CD4-positive, alpha-beta memory T cell (primary cell): ENCODE measurements at regions not wholly inside any gene's neighbourhood (a gene's known extent, or its start where the extent isn't known, plus 50 kb on each side); places are given as distances from the start of the nearest gene placed in this dataset.
"Not testable (repeated sequence)": the region's sequence is repeated elsewhere in the genome, so short reads cannot be mapped to it uniquely, and the experiment has no call there.

Experiments used
- CTCF ChIA-PET: fragments of 350-600 bp; sonication (Branson Sonifier 250); formaldehyde crosslinking; loops from one replicate; lab custom pipeline; 2021; ENCODE audit warnings: inconsistent platforms; ENCODE audit not compliant: partially characterized antibody; lab: Charles Lee
- POLR2A ChIA-PET: fragments of 350-600 bp; sonication (Branson Sonifier 250); formaldehyde crosslinking; loops from one replicate; lab custom pipeline; 2021; ENCODE audit not compliant: partially characterized antibody; lab: Charles Lee
- DNase-seq, 5 donors: peaks; one replicate each; pipeline versions ENCODE4 v3.0.0 to v3.0.0-alpha.2; 2020 to 2022; ENCODE audit warnings: mixed read lengths in 1 of 5
- H3K27ac ChIP-seq: one replicate; pipeline ENCODE4 v1.7.0; 2013; ENCODE audit warnings: low read depth, low read length
- H3K27me3 ChIP-seq: 2 replicates; pipeline ENCODE4 v1.7.0; 2013; ENCODE audit warnings: mild to moderate bottlenecking, low read length, moderate library complexity; ENCODE audit not compliant: insufficient read depth
- H3K36me3 ChIP-seq: 2 replicates; pipeline ENCODE4 v1.7.0; 2013; ENCODE audit warnings: mild to moderate bottlenecking, low read length, moderate library complexity; ENCODE audit not compliant: insufficient read depth
- H3K4me1 ChIP-seq: 2 replicates; pipeline ENCODE4 v1.7.0; 2013; ENCODE audit warnings: mild to moderate bottlenecking, low read length, moderate library complexity; ENCODE audit not compliant: insufficient read depth
- H3K4me3 ChIP-seq, 2 donors: one replicate each; pipeline ENCODE4 v1.7.0; 2013; ENCODE audit warnings: low read length in 2 of 2, mild to moderate bottlenecking in 1 of 2
- H3K9me3 ChIP-seq, 2 donors: one replicate each; pipeline ENCODE4 v1.7.0; 2013; ENCODE audit warnings: low read length in 2 of 2, control low read depth in 1 of 2; ENCODE audit not compliant: control insufficient read depth in 1 of 2
- H3K27ac Mint-ChIP-seq, 7 donors: one replicate each; pipeline ENCODE4 v1.8.0; 2020 to 2021; ENCODE audit warnings: mixed read lengths in 7 of 7, mild to moderate bottlenecking in 6 of 7, inconsistent platforms in 3 of 7, moderate library complexity in 3 of 7
- H3K27me3 Mint-ChIP-seq, 2 donors: one replicate each; pipeline ENCODE4 v1.8.0; 2020 to 2021; ENCODE audit warnings: mixed read lengths in 2 of 2
- H3K36me3 Mint-ChIP-seq, 2 donors: one replicate each; pipeline ENCODE4 v1.8.0; 2020 to 2021; ENCODE audit warnings: mixed read lengths in 2 of 2, inconsistent platforms in 1 of 2, mild to moderate bottlenecking in 1 of 2
- H3K4me1 Mint-ChIP-seq, 4 donors: one replicate each; pipeline ENCODE4 v1.8.0; 2020 to 2021; ENCODE audit warnings: mixed read lengths in 4 of 4, mild to moderate bottlenecking in 1 of 4
- H3K4me3 Mint-ChIP-seq, 8 donors: one replicate each; pipeline ENCODE4 v1.8.0; 2020 to 2021; ENCODE audit warnings: mixed read lengths in 8 of 8, mild to moderate bottlenecking in 7 of 8, moderate library complexity in 6 of 8, inconsistent platforms in 3 of 8
- H3K9me3 Mint-ChIP-seq, 8 donors: one replicate each; pipeline ENCODE4 v1.8.0; 2020 to 2021; ENCODE audit warnings: mixed read lengths in 8 of 8, mild to moderate bottlenecking in 5 of 8, inconsistent platforms in 3 of 8, moderate library complexity in 1 of 8
- intact Hi-C: fragments of 100-400 bp; cut with micrococcal nuclease; formaldehyde crosslinking; loops from one replicate; pipeline ENCODE4 v1.15.1; 2023

GRCh38 chr11:57903011-57903410 lies 120.7 kb upstream of the OR9Q1 start:
- DNase-seq = no peak
- Mint-ChIP-seq H3K9me3 (peaks cover 0 to 5% (median 0%) of the 10 kb centered on the region in 8 donors), H3K36me3 (no peaks in the 10 kb centered on the region), H3K4me1 (no peaks in the 10 kb centered on the region), H3K27me3 (peaks cover 9 to 19% of the 10 kb centered on the region in 2 donors), H3K27ac (no peak overlapping the region), H3K4me3 (no peak overlapping the region)
- Histone ChIP-seq H3K27me3 (no peaks in the 10 kb centered on the region), H3K9me3 (no peaks in the 10 kb centered on the region), H3K4me1 (no peaks in the 10 kb centered on the region), H3K27ac (no peak overlapping the region), H3K36me3 (no peaks in the 10 kb centered on the region), H3K4me3 (no peak overlapping the region)
- intact Hi-C loops = no loop called here
- POLR2A ChIA-PET = no interaction called here
- CTCF ChIA-PET = no interaction called here

GRCh38 chr11:57903441-57904123 lies 120.1 kb upstream of the OR9Q1 start:
- ChIA-PET CTCF (no interaction called here), POLR2A (no interaction called here)
- peaks cover 7 to 15% of the 10 kb centered on the region in 2 donors for H3K27me3 Mint-ChIP-seq
- Histone ChIP-seq H3K4me1 (no peaks in the 10 kb centered on the region), H3K4me3 (no peak overlapping the region), H3K9me3 (no peaks in the 10 kb centered on the region), H3K27ac (no peak overlapping the region), H3K36me3 (no peaks in the 10 kb centered on the region), H3K27me3 (no peaks in the 10 kb centered on the region)
- H3K4me3 Mint-ChIP-seq = no peak overlapping the region
- no peak overlapping the region for H3K27ac Mint-ChIP-seq
- H3K36me3 Mint-ChIP-seq = no peaks in the 10 kb centered on the region
- H3K4me1 Mint-ChIP-seq = no peaks in the 10 kb centered on the region
- no peak for DNase-seq
- intact Hi-C loops = no loop called here
- H3K9me3 Mint-ChIP-seq = peaks cover 0 to 5% (median 0%) of the 10 kb centered on the region in 8 donors

- Mint-ChIP-seq H3K4me1 (no peaks in the 10 kb centered on the region), H3K27ac (no peak overlapping the region), H3K36me3 (no peaks in the 10 kb centered on the region), H3K27me3 (peaks cover 6 to 13% of the 10 kb centered on the region in 2 donors), H3K9me3 (peaks cover 0 to 5% (median 0%) of the 10 kb centered on the region in 8 donors), H3K4me3 (no peak overlapping the region)
- H3K4me1 ChIP-seq = no peaks in the 10 kb centered on the region
- no peak overlapping the region for H3K4me3 ChIP-seq
- intact Hi-C loops = no loop called here
- no peak overlapping the region for H3K27ac ChIP-seq
- no peaks in the 10 kb centered on the region for H3K27me3 ChIP-seq
- H3K36me3 ChIP-seq = no peaks in the 10 kb centered on the region
- ChIA-PET CTCF (no interaction called here), POLR2A (no interaction called here)
- DNase-seq = no peak
- no peaks in the 10 kb centered on the region for H3K9me3 ChIP-seq
Observed at GRCh38 chr11:57904376-57904775, 119.3 kb upstream of the OR9Q1 start.

GRCh38 chr11:57905439-57905838 lies 118.2 kb upstream of the OR9Q1 start:
- CTCF ChIA-PET = no interaction called here
- H3K27me3 Mint-ChIP-seq = peaks cover 6 to 12% of the 10 kb centered on the region in 2 donors
- intact Hi-C loops = no loop called here
- no peaks in the 10 kb centered on the region for H3K36me3 Mint-ChIP-seq
- Histone ChIP-seq H3K27ac (no peak overlapping the region), H3K4me3 (no peak overlapping the region), H3K4me1 (no peaks in the 10 kb centered on the region), H3K9me3 (no peaks in the 10 kb centered on the region), H3K27me3 (no peaks in the 10 kb centered on the region), H3K36me3 (no peaks in the 10 kb centered on the region)
- POLR2A ChIA-PET = no interaction called here
- H3K9me3 Mint-ChIP-seq = peaks cover 0 to 5% (median 0%) of the 10 kb centered on the region in 8 donors
- H3K4me1 Mint-ChIP-seq = no peaks in the 10 kb centered on the region
- no peak for DNase-seq
- H3K4me3 Mint-ChIP-seq = no peak overlapping the region
- no peak overlapping the region for H3K27ac Mint-ChIP-seq

- not testable (repeated sequence) for H3K4me1 Mint-ChIP-seq
Observed at GRCh38 chr11:57908399-57908798, 115.3 kb upstream of the OR9Q1 start.

GRCh38 chr11:57911522-57911921 lies 112.2 kb upstream of the OR9Q1 start:
- H3K9me3 Mint-ChIP-seq, H3K27me3 ChIP-seq, H3K4me1 Mint-ChIP-seq, H3K9me3 ChIP-seq, H3K27ac Mint-ChIP-seq, H3K27ac ChIP-seq, H3K36me3 Mint-ChIP-seq, DNase-seq, intact Hi-C loops, H3K4me3 ChIP-seq, H3K4me3 Mint-ChIP-seq, H3K4me1 ChIP-seq, POLR2A ChIA-PET, CTCF ChIA-PET, H3K36me3 ChIP-seq: not testable (repeated sequence)
- peaks cover 6 to 14% of the 10 kb centered on the region in 2 donors for H3K27me3 Mint-ChIP-seq

More at GRCh38 chr11:57908399-57908798, 115.3 kb upstream of the OR9Q1 start:
- H3K4me1 ChIP-seq, H3K27me3 ChIP-seq, H3K36me3 ChIP-seq, DNase-seq, intact Hi-C loops, H3K27me3 Mint-ChIP-seq, H3K4me3 ChIP-seq, H3K27ac ChIP-seq, H3K9me3 ChIP-seq, H3K36me3 Mint-ChIP-seq, H3K4me3 Mint-ChIP-seq, POLR2A ChIA-PET, H3K27ac Mint-ChIP-seq, H3K9me3 Mint-ChIP-seq, CTCF ChIA-PET: not testable (repeated sequence)

GRCh38 chr11:57913715-57914704 lies 109.7 kb upstream of the OR9Q1 start:
- no peak overlapping the region for H3K4me3 Mint-ChIP-seq

More at GRCh38 chr11:57913715-57914704, 109.7 kb upstream of the OR9Q1 start:
- DNase-seq = no peak
- H3K36me3 Mint-ChIP-seq = no peaks in the 10 kb centered on the region
- H3K4me3 ChIP-seq = no peak overlapping the region
- H3K27me3 ChIP-seq = no peaks in the 10 kb centered on the region
- no peaks in the 10 kb centered on the region for H3K9me3 ChIP-seq
- no peaks in the 10 kb centered on the region for H3K36me3 ChIP-seq
- peaks cover 8 to 24% of the 10 kb centered on the region in 2 donors for H3K27me3 Mint-ChIP-seq
- H3K27ac Mint-ChIP-seq = no peak overlapping the region
- H3K27ac ChIP-seq = no peak overlapping the region
- intact Hi-C loops = no loop called here
- no peaks in the 10 kb centered on the region for H3K4me1 ChIP-seq
- ChIA-PET POLR2A (no interaction called here), CTCF (no interaction called here)
- H3K4me1 Mint-ChIP-seq = no peaks in the 10 kb centered on the region
- no peaks in the 10 kb centered on the region for H3K9me3 Mint-ChIP-seq
